ENCODE measurements at regions not wholly inside any gene's neighbourhood (a gene's known extent, or its start where the extent isn't known, plus 50 kb on each side); places are given as distances from the start of the nearest gene placed in this dataset.

DNA sequence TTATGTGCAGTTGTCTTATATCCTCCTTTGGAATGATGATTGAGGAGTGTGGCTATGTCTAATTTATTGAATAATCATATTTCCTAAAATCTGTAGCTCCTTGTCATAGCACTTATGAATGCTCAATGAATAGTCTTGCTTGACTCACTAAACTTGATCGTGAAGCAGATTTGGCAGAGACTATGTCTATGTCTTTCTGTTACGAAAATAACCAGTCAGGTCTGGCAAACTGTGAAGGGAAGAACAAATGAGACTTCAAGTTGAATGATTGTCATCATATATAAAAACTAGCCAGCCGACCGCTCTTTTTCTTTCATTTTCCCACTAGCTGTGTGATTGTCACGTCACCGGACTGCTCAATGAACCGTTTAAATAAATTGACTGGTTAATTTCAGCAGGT lies 1303.9 kb upstream of the GJE1 start (continued):
- TF ChIP-seq E4F1 (CRISPR knock-in tag; IDR thresholded peaks at IDR 0.05; ENCODE audit: borderline replicate concordance) (no peak), KAT7 (CRISPR knock-in tag; IDR thresholded peaks at IDR 0.05; ENCODE audit: borderline replicate concordance) (no peak), RFX7 (CRISPR knock-in tag; IDR thresholded peaks at IDR 0.05) (no peak), PHTF2 (CRISPR knock-in tag; IDR thresholded peaks at IDR 0.05) (no peak), KLF13 (tag; IDR thresholded peaks at IDR 0.05; ENCODE audit: borderline replicate concordance, low read depth) (no peak)
- TF ChIP-seq, protein P1, sequence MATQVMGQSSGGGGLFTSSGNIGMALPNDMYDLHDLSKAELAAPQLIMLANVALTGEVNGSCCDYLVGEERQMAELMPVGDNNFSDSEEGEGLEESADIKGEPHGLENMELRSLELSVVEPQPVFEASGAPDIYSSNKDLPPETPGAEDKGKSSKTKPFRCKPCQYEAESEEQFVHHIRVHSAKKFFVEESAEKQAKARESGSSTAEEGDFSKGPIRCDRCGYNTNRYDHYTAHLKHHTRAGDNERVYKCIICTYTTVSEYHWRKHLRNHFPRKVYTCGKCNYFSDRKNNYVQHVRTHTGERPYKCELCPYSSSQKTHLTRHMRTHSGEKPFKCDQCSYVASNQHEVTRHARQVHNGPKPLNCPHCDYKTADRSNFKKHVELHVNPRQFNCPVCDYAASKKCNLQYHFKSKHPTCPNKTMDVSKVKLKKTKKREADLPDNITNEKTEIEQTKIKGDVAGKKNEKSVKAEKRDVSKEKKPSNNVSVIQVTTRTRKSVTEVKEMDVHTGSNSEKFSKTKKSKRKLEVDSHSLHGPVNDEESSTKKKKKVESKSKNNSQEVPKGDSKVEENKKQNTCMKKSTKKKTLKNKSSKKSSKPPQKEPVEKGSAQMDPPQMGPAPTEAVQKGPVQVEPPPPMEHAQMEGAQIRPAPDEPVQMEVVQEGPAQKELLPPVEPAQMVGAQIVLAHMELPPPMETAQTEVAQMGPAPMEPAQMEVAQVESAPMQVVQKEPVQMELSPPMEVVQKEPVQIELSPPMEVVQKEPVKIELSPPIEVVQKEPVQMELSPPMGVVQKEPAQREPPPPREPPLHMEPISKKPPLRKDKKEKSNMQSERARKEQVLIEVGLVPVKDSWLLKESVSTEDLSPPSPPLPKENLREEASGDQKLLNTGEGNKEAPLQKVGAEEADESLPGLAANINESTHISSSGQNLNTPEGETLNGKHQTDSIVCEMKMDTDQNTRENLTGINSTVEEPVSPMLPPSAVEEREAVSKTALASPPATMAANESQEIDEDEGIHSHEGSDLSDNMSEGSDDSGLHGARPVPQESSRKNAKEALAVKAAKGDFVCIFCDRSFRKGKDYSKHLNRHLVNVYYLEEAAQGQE (IDR thresholded peaks at IDR 0.05; ENCODE audit: borderline replicate concordance) = no peak
- TF ChIP-seq, protein P1 (CRISPR knock-in tag; IDR thresholded peaks at IDR 0.05; ENCODE audit: low read depth) = no peak
- TF ChIP-seq, protein P2, sequence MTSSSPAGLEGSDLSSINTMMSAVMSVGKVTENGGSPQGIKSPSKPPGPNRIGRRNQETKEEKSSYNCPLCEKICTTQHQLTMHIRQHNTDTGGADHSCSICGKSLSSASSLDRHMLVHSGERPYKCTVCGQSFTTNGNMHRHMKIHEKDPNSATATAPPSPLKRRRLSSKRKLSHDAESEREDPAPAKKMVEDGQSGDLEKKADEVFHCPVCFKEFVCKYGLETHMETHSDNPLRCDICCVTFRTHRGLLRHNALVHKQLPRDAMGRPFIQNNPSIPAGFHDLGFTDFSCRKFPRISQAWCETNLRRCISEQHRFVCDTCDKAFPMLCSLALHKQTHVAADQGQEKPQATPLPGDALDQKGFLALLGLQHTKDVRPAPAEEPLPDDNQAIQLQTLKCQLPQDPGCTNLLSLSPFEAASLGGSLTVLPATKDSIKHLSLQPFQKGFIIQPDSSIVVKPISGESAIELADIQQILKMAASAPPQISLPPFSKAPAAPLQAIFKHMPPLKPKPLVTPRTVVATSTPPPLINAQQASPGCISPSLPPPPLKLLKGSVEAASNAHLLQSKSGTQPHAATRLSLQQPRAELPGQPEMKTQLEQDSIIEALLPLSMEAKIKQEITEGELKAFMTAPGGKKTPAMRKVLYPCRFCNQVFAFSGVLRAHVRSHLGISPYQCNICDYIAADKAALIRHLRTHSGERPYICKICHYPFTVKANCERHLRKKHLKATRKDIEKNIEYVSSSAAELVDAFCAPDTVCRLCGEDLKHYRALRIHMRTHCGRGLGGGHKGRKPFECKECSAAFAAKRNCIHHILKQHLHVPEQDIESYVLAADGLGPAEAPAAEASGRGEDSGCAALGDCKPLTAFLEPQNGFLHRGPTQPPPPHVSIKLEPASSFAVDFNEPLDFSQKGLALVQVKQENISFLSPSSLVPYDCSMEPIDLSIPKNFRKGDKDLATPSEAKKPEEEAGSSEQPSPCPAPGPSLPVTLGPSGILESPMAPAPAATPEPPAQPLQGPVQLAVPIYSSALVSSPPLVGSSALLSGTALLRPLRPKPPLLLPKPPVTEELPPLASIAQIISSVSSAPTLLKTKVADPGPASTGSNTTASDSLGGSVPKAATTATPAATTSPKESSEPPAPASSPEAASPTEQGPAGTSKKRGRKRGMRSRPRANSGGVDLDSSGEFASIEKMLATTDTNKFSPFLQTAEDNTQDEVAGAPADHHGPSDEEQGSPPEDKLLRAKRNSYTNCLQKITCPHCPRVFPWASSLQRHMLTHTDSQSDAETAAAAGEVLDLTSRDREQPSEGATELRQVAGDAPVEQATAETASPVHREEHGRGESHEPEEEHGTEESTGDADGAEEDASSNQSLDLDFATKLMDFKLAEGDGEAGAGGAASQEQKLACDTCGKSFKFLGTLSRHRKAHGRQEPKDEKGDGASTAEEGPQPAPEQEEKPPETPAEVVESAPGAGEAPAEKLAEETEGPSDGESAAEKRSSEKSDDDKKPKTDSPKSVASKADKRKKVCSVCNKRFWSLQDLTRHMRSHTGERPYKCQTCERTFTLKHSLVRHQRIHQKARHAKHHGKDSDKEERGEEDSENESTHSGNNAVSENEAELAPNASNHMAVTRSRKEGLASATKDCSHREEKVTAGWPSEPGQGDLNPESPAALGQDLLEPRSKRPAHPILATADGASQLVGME (CRISPR knock-in tag; IDR thresholded peaks at IDR 0.05) = no peak

Measured in K562 (cell line).